Astrocyte (in vitro differentiated cells and primary cell): ENCODE measurements at regions not wholly inside any gene's neighbourhood (a gene's known extent, or its start where the extent isn't known, plus 50 kb on each side); places are given as distances from the start of the nearest gene placed in this dataset.

ENCODE experiments used
- CTCF ChIP-seq: IDR thresholded peaks from 2 replicates; pipeline ENCODE4 v1.5.1; 2011; ENCODE audit warnings: low read depth, mild to moderate bottlenecking, inconsistent platforms, low read length, moderate library complexity; ENCODE audit not compliant: insufficient read depth
- EZH2 ChIP-seq: IDR thresholded peaks from 2 replicates; pipeline ENCODE4 v1.6.1; 2012; ENCODE audit warnings: mild to moderate bottlenecking, low read length, inconsistent platforms; ENCODE audit not compliant: insufficient read depth

GRCh38 chr12:112705037-112705632, 86.4 kb upstream of the RPH3A start:
- TF ChIP-seq CTCF (no peak), EZH2 (no peak)
